ENCODE measurements at regions not wholly inside any gene's neighbourhood (a gene's known extent, or its start where the extent isn't known, plus 50 kb on each side); places are given as distances from the start of the nearest gene placed in this dataset.
A peak's percentile ranks its signal among the peaks of the same experiment; 100 is the strongest.

GRCh38 chr6:2550247-2550646 lies 200.5 kb downstream of the MYLK4 start:
- no peak for TF ChIP-seq CTCF (conservative IDR thresholded peaks at IDR 0.05; ENCODE audit: low read depth, low read length)
- no peak for DNase-seq (ENCODE audit: low read depth)
- H3K4me3 ChIP-seq (ENCODE audit: low read length) = no peak overlapping the region

- no peak overlapping the region for H3K4me3 ChIP-seq (ENCODE audit: low read length)
- no peak for TF ChIP-seq CTCF (conservative IDR thresholded peaks at IDR 0.05; ENCODE audit: low read depth, low read length)
- no peak for DNase-seq (ENCODE audit: low read depth)
Measured at GRCh38 chr6:2549834-2550233, 200.9 kb downstream of the MYLK4 start.

GRCh38 chr6:2547355-2547754 lies 203.4 kb downstream of the MYLK4 start:
- H3K4me3 ChIP-seq (ENCODE audit: low read length) = no peak overlapping the region
- no peak for TF ChIP-seq CTCF (conservative IDR thresholded peaks at IDR 0.05; ENCODE audit: low read depth, low read length)
- no peak for DNase-seq (ENCODE audit: low read depth)

- no peak overlapping the region for H3K4me3 ChIP-seq (ENCODE audit: low read length)
- TF ChIP-seq CTCF (conservative IDR thresholded peaks at IDR 0.05; ENCODE audit: low read depth, low read length) = no peak
- no peak for DNase-seq (ENCODE audit: low read depth)
Measured at GRCh38 chr6:2546901-2547300, 203.8 kb downstream of the MYLK4 start.

GRCh38 chr6:2545383-2546038 lies 205.2 kb downstream of the MYLK4 start:
- no peak overlapping the region for H3K4me3 ChIP-seq (ENCODE audit: low read length)
- no peak for TF ChIP-seq CTCF (conservative IDR thresholded peaks at IDR 0.05; ENCODE audit: low read depth, low read length)
- DNase-seq (ENCODE audit: low read depth) = no peak

- H3K4me3 ChIP-seq (ENCODE audit: low read length) = no peak overlapping the region
- DNase-seq (ENCODE audit: low read depth) = no peak
- TF ChIP-seq CTCF (conservative IDR thresholded peaks at IDR 0.05; ENCODE audit: low read depth, low read length) = no peak
Measured at GRCh38 chr6:2543321-2543720, 207.4 kb downstream of the MYLK4 start.

GRCh38 chr6:2542858-2543218 lies 207.9 kb downstream of the MYLK4 start:
- peak; percentile 48 for DNase-seq (ENCODE audit: low read depth)
- no peak overlapping the region for H3K4me3 ChIP-seq (ENCODE audit: low read length)
- no peak for TF ChIP-seq CTCF (conservative IDR thresholded peaks at IDR 0.05; ENCODE audit: low read depth, low read length)
